K562 (cell line): ENCODE measurements at regions not wholly inside any gene's neighbourhood (a gene's known extent, or its start where the extent isn't known, plus 50 kb on each side); places are given as distances from the start of the nearest gene placed in this dataset.

Experiments used
- BCL6 ChIP-seq: fragments of 250-450 bp; sonication (Bioruptor Pico); IDR thresholded peaks from 2 replicates; pipeline ENCODE4 v1.4.0; 2020
- DDX20 ChIP-seq: fragments of 450-650 bp; IDR thresholded peaks from 2 replicates; pipeline ENCODE4 v1.6.1; 2016; ENCODE audit warnings: missing genetic modification characterization, low read depth, mild to moderate bottlenecking, missing compliant biosample characterization, moderate library complexity
- ERF ChIP-seq: fragments of 450-650 bp; formaldehyde crosslinking; IDR thresholded peaks from 2 replicates; pipeline ENCODE4 v1.4.0; 2020; ENCODE audit warnings: mild to moderate bottlenecking, mixed read lengths
- GMEB1 ChIP-seq: fragments of 250-450 bp; sonication (Bioruptor Pico); IDR thresholded peaks from 2 replicates; pipeline ENCODE4 v1.4.0; 2020; ENCODE audit warnings: mild to moderate bottlenecking
- PHTF2 ChIP-seq: fragments of 250-450 bp; sonication (Bioruptor Pico); IDR thresholded peaks from 2 replicates; pipeline ENCODE4 v1.5.0; 2021; ENCODE audit warnings: mild to moderate bottlenecking
- PTRF ChIP-seq: fragments of 450-650 bp; IDR thresholded peaks from 2 replicates; pipeline ENCODE4 v1.6.1; 2016; ENCODE audit warnings: mild to moderate bottlenecking, missing genetic modification characterization, missing compliant biosample characterization
- PYGO2 ChIP-seq: fragments of 450-650 bp; IDR thresholded peaks from 2 replicates; pipeline ENCODE4 v1.6.1; 2016; ENCODE audit warnings: mild to moderate bottlenecking, missing genetic modification characterization, moderate library complexity, missing compliant biosample characterization
- RBM17 ChIP-seq: fragments of 200-400 bp; formaldehyde crosslinking; IDR thresholded peaks from 2 replicates; pipeline ENCODE4 v1.6.1; 2017; ENCODE audit warnings: low read depth, mild to moderate bottlenecking, low read length, borderline replicate concordance
- RCOR1 ChIP-seq, 2 experiments: IDR thresholded peaks; 2 replicates each; pipeline ENCODE4 v1.6.1; 2012; ENCODE audit warnings: low read depth in 2 of 2, low read length in 2 of 2, borderline replicate concordance in 1 of 2, improper control_type of control experiment in 1 of 2
- SETDB1 ChIP-seq: IDR thresholded peaks from one replicate; pipeline ENCODE4 v1.6.1; 2012; ENCODE audit warnings: low read length, control low read depth, inconsistent platforms
- ZNF134 ChIP-seq: fragments of 250-450 bp; sonication (Bioruptor Pico); conservative IDR thresholded peaks from 2 replicates; pipeline ENCODE4 v1.4.0; 2020
- ZNF395 ChIP-seq: fragments of 200-800 bp; sonication (Bioruptor generic); IDR thresholded peaks from 2 replicates; pipeline ENCODE4 v1.6.1; 2017; ENCODE audit warnings: missing genetic modification characterization, missing compliant biosample characterization
- ZNF41 ChIP-seq: fragments of 250-450 bp; sonication (Bioruptor Pico); conservative IDR thresholded peaks from 2 replicates; pipeline ENCODE4 v1.4.0; 2020; ENCODE audit warnings: mild to moderate bottlenecking
- ZNF583 ChIP-seq: fragments of 250-450 bp; sonication (Bioruptor Pico); IDR thresholded peaks from 2 replicates; pipeline ENCODE4 v1.4.0; 2020
- ZNF644 ChIP-seq: fragments of 200-800 bp; sonication (Bioruptor generic); IDR thresholded peaks from 2 replicates; pipeline ENCODE4 v1.6.1; 2016; ENCODE audit warnings: low read depth, missing genetic modification characterization, missing compliant biosample characterization
- ZNF830 ChIP-seq: fragments of 250-450 bp; sonication (Bioruptor Pico); IDR thresholded peaks from 2 replicates; pipeline ENCODE4 v1.5.0; 2021; ENCODE audit warnings: mild to moderate bottlenecking
- TF ChIP-seq, protein P1 (sequence below): fragments of 250-450 bp; sonication (Bioruptor Pico); IDR thresholded peaks from 2 replicates; pipeline ENCODE4 v1.4.0; 2020
- TF ChIP-seq, protein P2 (sequence below): fragments of 450-650 bp; formaldehyde crosslinking; IDR thresholded peaks from 2 replicates; pipeline ENCODE4 v1.4.0; 2020; ENCODE audit warnings: mild to moderate bottlenecking, moderate library complexity

DNA sequence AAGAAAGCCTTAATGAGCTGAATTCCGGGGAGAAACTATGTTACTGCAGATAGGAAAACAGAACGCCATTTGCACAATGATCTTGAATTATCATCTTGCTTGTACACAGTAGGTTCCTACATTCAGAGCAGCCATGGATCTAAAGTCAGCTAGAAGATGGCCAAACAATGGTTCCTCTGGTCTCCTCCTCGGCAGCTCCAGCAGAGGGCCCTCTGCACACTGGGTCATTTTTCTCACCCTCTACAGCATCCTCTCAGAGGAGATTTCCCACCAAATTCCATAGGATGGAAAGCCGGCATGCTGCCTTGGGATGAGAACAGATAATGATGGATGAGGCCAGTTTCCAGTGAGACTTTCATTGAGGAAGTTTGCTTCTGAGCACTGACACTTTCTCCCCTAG lies 308.5 kb upstream of the NFE2L3 start (continued):
- TF ChIP-seq ZNF395 (0 out of 2 replicates have a peak, but pooled peaks have one; percentile 24), ERF (peak; percentile 78; the same call in 1 of the 2 replicates), PYGO2 (tag) (peak; percentile 90), PTRF (peak; percentile 84), BCL6 (CRISPR knock-in tag) (0 out of 2 replicates have a peak, but pooled peaks have one; percentile 54), ZNF134 (CRISPR knock-in tag) (0 out of 2 replicates have a peak, but pooled peaks have one; percentile 11), ZNF41 (CRISPR knock-in tag) (peak; percentile 72; the same call in 1 of the 2 replicates), DDX20 (tag) (peak; percentile 71; the same call in 1 of the 2 replicates), ZNF583 (CRISPR knock-in tag) (peak; percentile 86; the same call in 1 of the 2 replicates), RCOR1 (IDR thresholded peaks at IDR 0.05; ENCODE audit: borderline replicate concordance in 1 of 2, low read depth in 2 of 2, low read length in 2 of 2) (0 out of 4 replicates have a peak, but pooled peaks of 1 of the 2 experiments have one; percentile 33), RBM17 (no peak), SETDB1 (no peak), ZNF644 (tag) (peak; percentile 70; the same call in 1 of the 2 replicates), GMEB1 (CRISPR knock-in tag) (peak; percentile 59), PHTF2 (CRISPR knock-in tag) (no peak), ZNF830 (CRISPR knock-in tag) (no peak)
- TF ChIP-seq, protein P1, sequence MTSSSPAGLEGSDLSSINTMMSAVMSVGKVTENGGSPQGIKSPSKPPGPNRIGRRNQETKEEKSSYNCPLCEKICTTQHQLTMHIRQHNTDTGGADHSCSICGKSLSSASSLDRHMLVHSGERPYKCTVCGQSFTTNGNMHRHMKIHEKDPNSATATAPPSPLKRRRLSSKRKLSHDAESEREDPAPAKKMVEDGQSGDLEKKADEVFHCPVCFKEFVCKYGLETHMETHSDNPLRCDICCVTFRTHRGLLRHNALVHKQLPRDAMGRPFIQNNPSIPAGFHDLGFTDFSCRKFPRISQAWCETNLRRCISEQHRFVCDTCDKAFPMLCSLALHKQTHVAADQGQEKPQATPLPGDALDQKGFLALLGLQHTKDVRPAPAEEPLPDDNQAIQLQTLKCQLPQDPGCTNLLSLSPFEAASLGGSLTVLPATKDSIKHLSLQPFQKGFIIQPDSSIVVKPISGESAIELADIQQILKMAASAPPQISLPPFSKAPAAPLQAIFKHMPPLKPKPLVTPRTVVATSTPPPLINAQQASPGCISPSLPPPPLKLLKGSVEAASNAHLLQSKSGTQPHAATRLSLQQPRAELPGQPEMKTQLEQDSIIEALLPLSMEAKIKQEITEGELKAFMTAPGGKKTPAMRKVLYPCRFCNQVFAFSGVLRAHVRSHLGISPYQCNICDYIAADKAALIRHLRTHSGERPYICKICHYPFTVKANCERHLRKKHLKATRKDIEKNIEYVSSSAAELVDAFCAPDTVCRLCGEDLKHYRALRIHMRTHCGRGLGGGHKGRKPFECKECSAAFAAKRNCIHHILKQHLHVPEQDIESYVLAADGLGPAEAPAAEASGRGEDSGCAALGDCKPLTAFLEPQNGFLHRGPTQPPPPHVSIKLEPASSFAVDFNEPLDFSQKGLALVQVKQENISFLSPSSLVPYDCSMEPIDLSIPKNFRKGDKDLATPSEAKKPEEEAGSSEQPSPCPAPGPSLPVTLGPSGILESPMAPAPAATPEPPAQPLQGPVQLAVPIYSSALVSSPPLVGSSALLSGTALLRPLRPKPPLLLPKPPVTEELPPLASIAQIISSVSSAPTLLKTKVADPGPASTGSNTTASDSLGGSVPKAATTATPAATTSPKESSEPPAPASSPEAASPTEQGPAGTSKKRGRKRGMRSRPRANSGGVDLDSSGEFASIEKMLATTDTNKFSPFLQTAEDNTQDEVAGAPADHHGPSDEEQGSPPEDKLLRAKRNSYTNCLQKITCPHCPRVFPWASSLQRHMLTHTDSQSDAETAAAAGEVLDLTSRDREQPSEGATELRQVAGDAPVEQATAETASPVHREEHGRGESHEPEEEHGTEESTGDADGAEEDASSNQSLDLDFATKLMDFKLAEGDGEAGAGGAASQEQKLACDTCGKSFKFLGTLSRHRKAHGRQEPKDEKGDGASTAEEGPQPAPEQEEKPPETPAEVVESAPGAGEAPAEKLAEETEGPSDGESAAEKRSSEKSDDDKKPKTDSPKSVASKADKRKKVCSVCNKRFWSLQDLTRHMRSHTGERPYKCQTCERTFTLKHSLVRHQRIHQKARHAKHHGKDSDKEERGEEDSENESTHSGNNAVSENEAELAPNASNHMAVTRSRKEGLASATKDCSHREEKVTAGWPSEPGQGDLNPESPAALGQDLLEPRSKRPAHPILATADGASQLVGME, result 0 out of 2 replicates have a peak, but pooled peaks have one; percentile 68
- TF ChIP-seq, protein P2, sequence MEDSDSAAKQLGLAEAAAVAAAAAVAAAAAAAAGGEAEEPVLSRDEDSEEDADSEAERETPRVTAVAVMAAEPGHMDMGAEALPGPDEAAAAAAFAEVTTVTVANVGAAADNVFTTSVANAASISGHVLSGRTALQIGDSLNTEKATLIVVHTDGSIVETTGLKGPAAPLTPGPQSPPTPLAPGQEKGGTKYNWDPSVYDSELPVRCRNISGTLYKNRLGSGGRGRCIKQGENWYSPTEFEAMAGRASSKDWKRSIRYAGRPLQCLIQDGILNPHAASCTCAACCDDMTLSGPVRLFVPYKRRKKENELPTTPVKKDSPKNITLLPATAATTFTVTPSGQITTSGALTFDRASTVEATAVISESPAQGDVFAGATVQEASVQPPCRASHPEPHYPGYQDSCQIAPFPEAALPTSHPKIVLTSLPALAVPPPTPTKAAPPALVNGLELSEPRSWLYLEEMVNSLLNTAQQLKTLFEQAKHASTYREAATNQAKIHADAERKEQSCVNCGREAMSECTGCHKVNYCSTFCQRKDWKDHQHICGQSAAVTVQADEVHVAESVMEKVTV (CRISPR knock-in tag), result 0 out of 2 replicates have a peak, but pooled peaks have one; percentile 15
